Gastrocnemius medialis (tissue), 4 donors: ENCODE measurements at regions not wholly inside any gene's neighbourhood (a gene's known extent, or its start where the extent isn't known, plus 50 kb on each side); places are given as distances from the start of the nearest gene placed in this dataset.

Source experiments
- CTCF ChIP-seq, 5 experiments: fragments of 450-650 bp in 3 of 5; fragments of 200-600 bp in 2 of 5; sonication (generic) in 2 of 5; IDR thresholded peaks in 4 of 5; conservative IDR thresholded peaks in 1 of 5; 1 replicate in 4 of 5; 2 replicates in 1 of 5; pipeline ENCODE4 v1.5.1; 2016 to 2019; ENCODE audit warnings: antibody characterized with exemption in 5 of 5, mild to moderate bottlenecking in 3 of 5, moderate library complexity in 3 of 5
- POLR2A ChIP-seq, 2 donors: fragments of 450-650 bp; IDR thresholded peaks; one replicate each; pipeline ENCODE4 v1.6.1; 2017; ENCODE audit warnings: antibody characterized with exemption in 2 of 2, mild to moderate bottlenecking in 2 of 2, moderate library complexity in 2 of 2

GRCh38 chr18:1849386-1849785 is 721.9 kb downstream of the METTL4 start:
- TF ChIP-seq POLR2A (IDR thresholded peaks at IDR 0.05): no peak
- no peak for TF ChIP-seq CTCF (IDR thresholded peaks at IDR 0.05 in 4 of 5, conservative IDR thresholded peaks at IDR 0.05 in 1 of 5)
